SK-N-DZ (cell line): ENCODE measurements at regions not wholly inside any gene's neighbourhood (a gene's known extent, or its start where the extent isn't known, plus 50 kb on each side); places are given as distances from the start of the nearest gene placed in this dataset.

ENCODE experiments used
- DNase-seq: peaks from one replicate; pipeline ENCODE4 v3.0.0-alpha.2; 2015; ENCODE audit warnings: low spot score

- no peak for DNase-seq
Measured at GRCh38 chr3:43979645-43980044, 262.0 kb upstream of the TOPAZ1 start.

- peak; percentile 47 for DNase-seq
Measured at GRCh38 chr3:43994657-43995546, 246.8 kb upstream of the TOPAZ1 start.

- DNase-seq: no peak
Measured at GRCh38 chr3:43995547-43996378, 245.9 kb upstream of the TOPAZ1 start.

GRCh38 chr3:43996379-43997301, 245.0 kb upstream of the TOPAZ1 start:
- peak; percentile 36 for DNase-seq

GRCh38 chr3:43997316-43997715, 244.4 kb upstream of the TOPAZ1 start:
- DNase-seq: no peak

GRCh38 chr3:43997788-43998369, 243.8 kb upstream of the TOPAZ1 start:
- DNase-seq: no peak

- DNase-seq: peak; percentile 34
Measured at GRCh38 chr3:43998370-43998835, 243.3 kb upstream of the TOPAZ1 start.

- peak; percentile 79 for DNase-seq
Measured at GRCh38 chr3:43998836-43999727, 242.6 kb upstream of the TOPAZ1 start.

- DNase-seq: no peak
Measured at GRCh38 chr3:43999728-44000319, 241.9 kb upstream of the TOPAZ1 start.

- no peak for DNase-seq
Measured at GRCh38 chr3:44000586-44000985, 241.1 kb upstream of the TOPAZ1 start.

- no peak for DNase-seq
Measured at GRCh38 chr3:44001072-44001471, 240.6 kb upstream of the TOPAZ1 start.

GRCh38 chr3:44003801-44004200, 237.9 kb upstream of the TOPAZ1 start:
- DNase-seq: no peak

GRCh38 chr3:44011680-44012079, 230.0 kb upstream of the TOPAZ1 start:
- no peak for DNase-seq

- no peak for DNase-seq
Measured at GRCh38 chr3:44012160-44012899, 229.4 kb upstream of the TOPAZ1 start.

GRCh38 chr3:44013967-44014366, 227.7 kb upstream of the TOPAZ1 start:
- no peak for DNase-seq

- no peak for DNase-seq
Measured at GRCh38 chr3:44015170-44015569, 226.5 kb upstream of the TOPAZ1 start.

GRCh38 chr3:44016818-44017217, 224.9 kb upstream of the TOPAZ1 start:
- no peak for DNase-seq

GRCh38 chr3:44018926-44019325, 222.8 kb upstream of the TOPAZ1 start:
- no peak for DNase-seq

- DNase-seq: no peak
Measured at GRCh38 chr3:44019736-44020135, 221.9 kb upstream of the TOPAZ1 start.
